ENCODE measurements at regions not wholly inside any gene's neighbourhood (a gene's known extent, or its start where the extent isn't known, plus 50 kb on each side); places are given as distances from the start of the nearest gene placed in this dataset.
"Not testable (repeated sequence)": the region's sequence is repeated elsewhere in the genome, so short reads cannot be mapped to it uniquely, and the experiment has no call there.

- TF ChIP-seq EZH2 (IDR thresholded peaks at IDR 0.05; ENCODE audit: low read length, missing control alignments); CTCF (conservative IDR thresholded peaks at IDR 0.05 in 1 of 2, IDR thresholded peaks at IDR 0.05 in 1 of 2; ENCODE audit: low read depth in 1 of 2, low read length in 2 of 2): not testable (repeated sequence)
Measured at GRCh38 chr21:6486821-6487220, 4034.6 kb upstream of the TPTE start.
